GM18868 (cell line): ENCODE measurements at regions not wholly inside any gene's neighbourhood (a gene's known extent, or its start where the extent isn't known, plus 50 kb on each side); places are given as distances from the start of the nearest gene placed in this dataset.

ENCODE experiments used
- ATAC-seq: cut with Tn5 transposase; IDR thresholded peaks from one replicate; pipeline ENCODE4 v1.9.1; 2021; ENCODE audit warnings: mild to moderate bottlenecking, moderate library complexity; ENCODE audit not compliant: unreplicated experiment

DNA sequence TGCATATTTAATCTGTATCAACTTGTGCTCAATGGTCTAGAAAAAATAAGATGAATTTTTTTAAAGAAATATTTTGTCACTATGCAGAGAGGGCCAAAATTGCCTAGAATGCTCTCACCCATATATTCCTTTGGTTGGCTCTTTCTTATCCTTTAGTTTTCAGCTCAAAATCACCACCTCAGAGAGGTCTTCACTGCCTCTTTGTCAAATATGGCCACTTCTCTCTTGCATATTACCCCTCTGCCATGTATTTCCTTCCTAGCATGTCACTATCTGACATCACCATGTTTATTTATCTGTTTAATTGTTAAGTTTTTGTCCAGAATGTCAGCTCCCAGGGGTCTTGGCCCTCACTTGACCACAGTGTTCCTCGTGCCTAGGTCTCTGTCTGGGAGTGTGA, 535.2 kb upstream of the CDH2 start:
- ATAC-seq, result no peak

DNA sequence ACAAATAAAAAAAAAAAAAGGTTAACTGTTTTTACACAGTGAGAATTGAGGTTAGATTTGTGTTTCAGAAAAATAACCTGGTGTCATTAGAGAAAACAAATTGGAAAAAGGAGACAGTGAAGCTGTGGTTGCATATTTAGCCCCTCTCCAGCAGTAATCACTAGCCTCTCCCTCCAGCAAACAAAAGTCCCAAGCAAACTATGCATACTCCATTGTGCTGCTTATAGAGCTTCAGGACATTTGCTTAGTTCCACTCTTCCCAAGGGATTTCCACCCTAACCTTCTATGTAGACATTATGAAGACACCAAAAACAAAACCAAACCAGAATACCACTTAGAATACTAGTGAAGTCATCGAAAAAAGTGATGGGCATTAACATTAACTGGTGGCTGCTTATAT, 534.2 kb upstream of the CDH2 start:
- ATAC-seq, result no peak

GRCh38 chr18:28707006-28707405, 530.1 kb upstream of the CDH2 start:
- no peak for ATAC-seq

DNA sequence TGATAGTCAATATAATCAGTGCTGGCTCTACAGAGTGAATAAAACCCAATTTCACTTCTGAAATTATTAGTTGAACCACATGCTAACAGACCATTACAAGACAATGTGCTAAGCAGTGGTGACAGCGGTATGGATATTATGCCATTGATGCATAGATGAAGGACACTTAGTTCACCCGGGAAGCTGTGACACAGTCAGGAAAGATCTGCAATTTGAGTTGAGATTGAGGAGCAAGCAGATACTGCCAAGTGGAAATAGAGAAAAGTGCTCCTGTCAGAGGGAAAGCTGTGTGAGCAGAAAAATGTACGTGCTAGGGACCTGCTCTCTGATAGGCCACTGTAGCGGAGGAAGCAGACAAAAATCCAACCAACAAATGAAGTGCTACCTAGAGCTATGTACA, 529.5 kb upstream of the CDH2 start:
- ATAC-seq, result no peak

- no peak for ATAC-seq
Observed at GRCh38 chr18:28705482-28705881, 528.6 kb upstream of the CDH2 start.

DNA sequence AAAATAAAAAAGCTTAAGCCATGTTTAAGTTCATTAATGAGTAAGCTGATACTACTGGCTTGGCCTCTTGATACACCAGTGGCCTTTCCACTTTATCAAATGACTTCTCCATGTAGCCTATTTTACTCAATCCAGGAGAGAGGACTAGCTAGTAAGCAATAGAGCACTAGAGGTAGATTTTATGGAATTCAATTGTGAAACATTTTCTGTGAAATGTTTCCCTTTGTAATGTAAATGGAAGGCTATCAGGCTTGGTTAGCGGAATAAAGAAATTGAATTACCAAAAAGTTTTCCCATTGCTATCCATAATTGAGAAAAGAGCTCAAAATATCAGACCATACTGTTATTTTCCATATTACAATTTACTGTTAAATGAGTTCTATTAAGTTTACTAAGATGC, 515.4 kb upstream of the CDH2 start:
- ATAC-seq, result no peak

DNA sequence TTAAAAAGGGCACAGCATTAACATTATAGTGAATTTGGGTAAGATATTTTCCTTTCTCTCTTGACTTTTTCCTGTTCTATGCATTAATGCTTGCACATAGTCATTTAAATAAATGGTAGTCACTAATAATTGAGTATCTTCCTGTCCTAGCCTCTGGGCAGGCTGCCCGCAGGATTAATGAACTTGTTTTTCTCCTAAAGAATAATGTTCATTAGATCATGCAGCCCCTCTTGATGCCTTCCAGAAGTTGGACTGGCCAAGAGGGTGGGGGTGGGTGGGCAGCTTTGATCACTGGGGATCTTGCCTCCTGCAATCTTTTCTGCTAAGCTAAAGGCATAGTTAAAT, 514.5 kb upstream of the CDH2 start:
- no peak for ATAC-seq

DNA sequence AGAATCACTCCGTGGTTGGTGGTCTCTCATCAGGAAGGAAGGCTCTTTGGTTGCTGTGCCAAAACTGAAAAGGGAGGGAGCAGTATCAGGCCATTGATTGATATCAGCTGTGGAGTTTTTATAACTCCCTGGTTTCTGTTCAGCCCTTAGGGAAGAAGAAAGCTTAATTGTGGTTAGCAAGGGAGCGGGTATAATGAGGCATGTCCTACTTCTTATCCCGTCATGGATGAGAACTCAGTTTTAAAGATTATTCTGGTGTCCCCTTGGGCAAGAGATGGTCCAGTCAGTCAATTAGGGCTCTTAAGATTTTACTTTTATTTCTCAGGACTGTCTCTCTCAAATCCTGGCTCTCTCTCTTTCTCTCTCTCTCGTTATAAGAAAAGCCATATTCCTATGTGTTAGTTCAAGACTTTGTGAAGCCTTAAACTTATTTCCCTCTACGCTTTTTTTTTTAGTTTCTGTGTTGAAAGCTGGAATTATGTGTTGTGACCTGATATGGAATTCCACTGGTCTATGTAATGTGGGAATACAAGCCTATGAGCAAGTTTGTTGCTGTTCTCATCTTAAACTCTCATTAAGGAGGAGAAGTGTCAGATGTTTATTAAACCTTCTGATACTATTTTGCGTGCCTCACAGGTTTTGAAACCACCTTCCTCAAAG, 514.0 kb upstream of the CDH2 start:
- ATAC-seq, result no peak

DNA sequence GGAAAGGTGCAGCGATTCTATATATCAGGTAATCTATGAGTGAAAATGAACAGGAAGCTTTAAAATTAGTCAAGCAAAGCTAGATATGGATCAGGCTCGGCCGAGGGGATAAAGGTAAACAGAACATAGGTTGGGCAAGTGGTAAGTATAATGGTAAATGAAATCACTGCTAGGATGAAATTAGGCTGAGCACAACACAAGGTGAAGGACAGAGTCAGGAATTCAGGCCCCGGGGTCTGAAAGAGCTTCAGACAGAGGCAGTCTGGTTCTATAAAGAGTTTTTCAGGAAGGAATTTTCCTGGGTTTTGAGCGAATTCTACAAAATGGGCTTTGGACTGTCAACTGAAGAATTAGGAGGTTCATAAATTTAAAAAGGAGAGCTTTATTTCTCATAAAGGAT, 513.2 kb upstream of the CDH2 start:
- no peak for ATAC-seq

DNA sequence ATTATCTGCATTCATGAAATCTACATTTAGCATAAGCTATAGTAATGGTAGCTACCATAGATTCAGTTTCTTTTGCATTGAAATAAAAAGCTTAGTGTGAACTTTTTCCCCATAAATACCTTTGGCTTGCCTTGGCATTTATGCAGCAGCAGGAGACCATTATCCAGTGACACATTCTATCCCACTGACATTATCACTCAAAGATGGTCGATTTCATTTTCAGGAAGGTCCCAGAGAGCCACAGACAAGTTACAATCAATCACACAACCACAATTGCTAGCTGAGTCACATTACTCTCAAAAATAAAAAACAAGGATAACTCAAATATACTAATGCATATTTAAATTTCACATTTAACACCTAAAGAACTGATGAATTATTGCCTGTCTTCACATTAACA, 512.7 kb upstream of the CDH2 start:
- ATAC-seq, result no peak

DNA sequence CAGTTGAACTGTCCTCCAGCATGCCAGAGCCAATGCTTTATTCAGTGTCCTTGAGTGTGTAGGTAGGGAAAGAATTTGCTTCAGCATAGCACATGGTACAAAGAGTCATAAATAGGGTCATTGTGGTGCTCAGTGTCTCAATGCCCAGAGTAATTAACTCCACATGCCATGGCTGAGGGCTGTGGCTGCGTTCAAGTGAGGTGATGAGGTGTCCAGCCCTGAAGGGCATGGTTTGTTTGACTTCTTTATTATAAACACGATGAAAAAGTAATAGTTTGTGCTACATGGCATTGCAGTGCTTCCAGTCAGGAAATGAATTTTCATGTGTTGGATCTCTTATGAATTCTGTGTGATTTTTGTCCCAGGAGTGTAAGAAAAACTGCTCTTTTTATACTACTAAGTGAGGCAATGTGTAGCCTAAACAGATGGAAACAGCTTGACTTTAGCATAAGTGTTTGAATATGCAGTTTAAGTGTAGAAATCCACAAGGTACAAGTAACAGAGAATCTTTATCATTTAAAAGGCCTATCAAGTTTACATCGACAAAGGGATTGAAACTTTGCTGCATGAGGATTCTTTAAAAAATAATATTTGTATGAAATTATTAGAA, 507.9 kb upstream of the CDH2 start:
- no peak for ATAC-seq

GRCh38 chr18:28682912-28683311, 506.0 kb upstream of the CDH2 start:
- ATAC-seq, result no peak

DNA sequence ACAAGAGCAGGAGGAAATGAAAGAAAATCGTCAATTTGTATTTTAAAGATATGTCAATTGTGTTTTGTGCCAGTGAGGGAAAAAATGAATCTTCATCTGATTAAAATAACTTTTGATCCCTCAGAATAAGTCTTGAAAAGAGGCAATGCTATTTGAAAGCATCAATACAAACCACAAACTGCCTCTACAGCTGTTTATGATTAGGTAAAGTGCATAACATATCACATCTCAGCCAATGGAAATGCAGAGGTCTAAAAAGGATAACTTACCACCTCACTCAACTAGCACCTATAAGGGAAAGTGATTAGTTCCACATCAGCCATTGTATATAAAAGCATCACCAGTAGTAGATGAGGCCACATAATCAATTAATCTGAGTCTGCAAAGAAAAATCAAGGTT, 492.2 kb upstream of the CDH2 start:
- ATAC-seq, result no peak

DNA sequence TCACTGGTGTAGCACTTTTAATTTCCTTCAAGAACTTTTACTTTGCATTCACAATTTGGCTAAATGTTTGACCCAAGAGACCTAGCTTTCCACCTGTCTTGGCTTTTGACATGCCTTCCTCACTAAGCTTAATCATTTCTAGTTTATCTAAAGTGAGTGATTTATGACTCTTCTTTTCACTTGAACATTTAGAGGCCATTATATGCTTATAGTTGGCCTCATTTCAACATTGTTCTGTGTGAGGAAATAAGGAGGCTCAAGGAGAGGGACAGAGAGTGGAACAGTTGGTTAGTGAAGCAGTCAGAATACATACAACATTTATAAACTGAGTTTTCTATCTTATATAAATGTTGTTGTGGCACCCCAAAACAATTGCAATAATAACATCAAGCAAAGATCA, 489.3 kb upstream of the CDH2 start:
- no peak for ATAC-seq

DNA sequence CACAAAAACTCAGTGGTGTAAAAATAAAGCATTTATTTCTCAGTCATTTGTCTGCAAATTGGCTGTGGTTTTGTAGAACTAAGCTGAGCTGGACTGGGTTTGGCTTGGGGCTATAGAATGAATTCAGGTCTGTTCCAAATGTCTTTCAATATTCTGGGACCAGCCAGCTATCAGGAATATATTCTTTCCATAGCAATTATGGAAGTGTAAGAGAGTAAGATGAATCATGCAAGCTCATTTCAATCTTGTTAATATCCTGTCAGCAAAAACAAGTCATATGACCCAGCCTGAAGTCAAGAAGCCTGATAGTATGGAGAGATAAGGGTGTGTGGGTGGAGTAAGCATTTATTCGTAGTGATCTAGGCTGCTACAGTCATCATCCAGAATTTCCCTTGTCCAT, 481.0 kb upstream of the CDH2 start:
- no peak for ATAC-seq

- ATAC-seq, result no peak
Observed at GRCh38 chr18:28652654-28653053, 475.7 kb upstream of the CDH2 start.

DNA sequence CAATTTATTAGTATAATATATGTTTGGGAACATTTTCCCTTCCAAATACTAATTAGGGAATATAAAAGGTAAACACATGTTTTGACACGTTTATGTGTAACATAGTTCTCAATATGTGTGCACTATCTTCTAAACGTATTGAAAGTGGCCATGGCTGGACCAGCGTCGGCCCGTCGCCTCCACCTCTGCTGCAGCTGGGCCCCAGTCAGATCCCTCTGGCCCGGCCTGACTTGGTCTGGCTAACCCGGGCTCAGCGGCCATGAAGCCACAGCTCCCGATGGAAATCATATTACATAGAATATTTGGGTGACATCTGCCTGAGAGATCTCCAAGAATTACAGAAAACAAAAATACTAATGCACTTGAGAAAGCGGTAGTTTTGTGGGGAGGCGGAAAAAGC, 474.4 kb upstream of the CDH2 start:
- no peak for ATAC-seq

DNA sequence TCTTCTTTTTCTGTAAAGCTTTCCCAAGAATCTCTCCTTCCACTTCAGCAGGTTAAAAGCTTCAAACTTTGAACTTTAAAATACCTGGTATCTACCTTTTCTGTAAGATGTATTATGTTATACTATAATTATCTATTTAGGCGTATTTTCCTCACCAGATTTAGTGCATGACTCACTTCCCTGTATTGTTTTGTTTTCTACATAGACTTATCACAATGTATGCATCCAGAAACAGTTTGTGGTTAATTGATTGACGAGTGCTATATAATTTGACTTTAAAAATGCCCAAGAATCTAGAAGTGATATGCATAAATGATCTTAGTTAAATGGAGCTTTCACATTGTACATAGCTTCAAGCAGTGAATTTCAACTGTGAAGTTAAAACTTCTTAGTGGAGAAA, 473.9 kb upstream of the CDH2 start:
- ATAC-seq, result no peak

DNA sequence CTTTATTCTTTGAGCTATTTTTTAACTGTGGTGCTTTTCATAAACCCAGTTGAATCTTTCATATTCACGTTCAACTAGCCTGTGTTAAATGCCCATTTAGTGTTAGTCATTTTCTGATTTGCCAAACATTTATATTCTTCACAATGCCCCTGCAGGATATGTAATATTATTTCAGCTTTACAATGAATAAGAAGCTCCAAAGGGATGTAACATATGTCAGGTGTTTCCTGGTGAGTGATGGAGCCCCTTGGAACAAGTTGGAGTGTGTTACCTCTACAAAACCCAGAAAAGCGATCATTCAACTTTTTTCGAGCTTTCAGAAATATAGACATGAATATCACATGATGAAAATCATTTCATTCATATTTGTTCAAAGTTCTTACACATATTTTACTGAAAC, 471.0 kb upstream of the CDH2 start:
- no peak for ATAC-seq

DNA sequence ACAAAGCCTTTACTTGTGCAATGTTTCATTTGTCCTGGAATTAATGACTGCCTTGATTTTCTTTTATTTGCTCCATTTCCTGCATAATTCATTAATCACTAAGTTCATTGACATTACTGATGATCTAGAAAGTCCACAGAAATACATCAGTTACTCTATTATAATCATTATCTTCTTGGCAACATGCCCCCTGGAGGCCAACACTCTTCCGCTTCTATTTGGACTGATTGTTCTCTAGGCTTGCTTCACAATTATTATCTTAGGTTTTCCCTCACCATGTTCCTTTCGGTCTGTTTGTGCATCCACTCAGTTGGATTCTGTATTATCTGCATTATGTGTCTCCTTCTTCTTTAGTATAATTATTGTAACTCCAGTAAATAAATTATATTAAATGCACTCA, 461.0 kb upstream of the CDH2 start:
- no peak for ATAC-seq

DNA sequence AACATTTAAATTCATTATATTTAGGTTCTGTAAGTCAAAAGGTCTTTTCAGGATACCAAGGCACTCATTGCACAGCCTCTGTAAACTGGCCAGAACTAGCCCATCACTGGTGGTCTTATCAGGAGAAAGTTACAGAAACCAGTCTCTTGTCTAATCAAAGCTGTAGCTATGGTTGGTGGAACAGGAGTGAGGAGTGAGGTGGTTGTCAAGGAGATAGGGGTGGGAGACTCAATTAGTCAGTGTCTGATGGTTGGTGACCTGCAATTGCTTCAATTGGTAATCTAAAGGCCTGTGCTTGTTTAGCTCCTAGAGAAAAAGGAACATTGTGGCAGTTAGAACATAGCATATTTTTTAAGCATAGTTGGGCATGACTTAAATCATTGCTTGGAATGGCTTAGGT, 458.6 kb upstream of the CDH2 start:
- no peak for ATAC-seq

- ATAC-seq, result no peak
Observed at GRCh38 chr18:28626756-28627155, 449.8 kb upstream of the CDH2 start.

GRCh38 chr18:28607991-28608390, 431.1 kb upstream of the CDH2 start:
- ATAC-seq, result no peak
